Stomach (tissue), 8 donors: ENCODE measurements at regions not wholly inside any gene's neighbourhood (a gene's known extent, or its start where the extent isn't known, plus 50 kb on each side); places are given as distances from the start of the nearest gene placed in this dataset.

Source experiments
- DNase-seq, 2 donors: peaks; one replicate each; pipeline versions ENCODE4 v3.0.0 to v3.0.0-alpha.2; 2013 to 2019
- H3K27ac ChIP-seq, 5 donors: fragments of 200-600 bp in 4 of 5; sonication (generic) in 4 of 5; one replicate each; pipeline ENCODE4 v1.5.1; 2013 to 2019; ENCODE audit warnings: mild to moderate bottlenecking in 1 of 5, moderate library complexity in 1 of 5
- H3K27me3 ChIP-seq, 3 donors: fragments of 200-600 bp; sonication (generic); one replicate each; pipeline ENCODE4 v1.5.1; 2017 to 2019; ENCODE audit warnings: mixed run types in 1 of 3
- H3K36me3 ChIP-seq, 4 donors: fragments of 200-600 bp; sonication (generic); 1 replicate in 3 of 4; 2 replicates in 1 of 4; pipeline ENCODE4 v1.5.1; 2016 to 2019
- H3K4me1 ChIP-seq, 4 donors: fragments of 200-600 bp; sonication (generic); one replicate each; pipeline ENCODE4 v1.5.1; 2016 to 2019
- H3K4me3 ChIP-seq, 4 donors: fragments of 200-600 bp; sonication (generic) in 3 of 4; one replicate each; pipeline ENCODE4 v1.5.1; 2016 to 2019; ENCODE audit warnings: mild to moderate bottlenecking in 1 of 4
- H3K9me3 ChIP-seq, 4 donors: fragments of 200-600 bp; sonication (generic); one replicate each; pipeline ENCODE4 v1.5.1; 2016 to 2019
- CTCF ChIP-seq, 7 experiments: fragments of 450-650 bp in 4 of 7; fragments of 200-600 bp in 3 of 7; sonication (generic) in 3 of 7; IDR thresholded peaks; one replicate each; pipeline ENCODE4 v1.5.1; 2016 to 2019; ENCODE audit warnings: antibody characterized with exemption in 7 of 7, control low read depth in 2 of 7, mild to moderate bottlenecking in 1 of 7
- EP300 ChIP-seq: sonication (generic); formaldehyde crosslinking; IDR thresholded peaks from one replicate; pipeline ENCODE4 v1.6.1; 2017; ENCODE audit warnings: antibody characterized with exemption
- POLR2A ChIP-seq, 4 donors: fragments of 450-650 bp; IDR thresholded peaks; one replicate each; pipeline ENCODE4 v1.6.1; 2016; ENCODE audit warnings: antibody characterized with exemption in 4 of 4, control low read depth in 2 of 4, mild to moderate bottlenecking in 1 of 4, moderate library complexity in 1 of 4
- POLR2AphosphoS5 ChIP-seq, 3 donors: sonication (generic); formaldehyde crosslinking; IDR thresholded peaks; one replicate each; pipeline ENCODE4 v1.6.1; 2016; ENCODE audit warnings: antibody characterized with exemption in 3 of 3
- WGBS, 5 donors: extraction: QIAGEN DNeasy Blood & Tissue Kit in 3 of 5; methylation state at CpG; one replicate each; pipeline versions ENCODE4 v1.1.5 to v1.1.7; 2013 to 2018; 5-methylcytosine and 5-hydroxymethylcytosine counted together
- intact Hi-C: fragments of 100-400 bp; cut with DNase I; formaldehyde crosslinking; loops from one replicate; pipeline ENCODE4 v1.15.1; 2023; ENCODE audit warnings: low total_unique reads
- donor health status: healthy with polysubstance abuse.
- donor health status: Bipolar disorder and iron deficiency.
- donor health status: healthy.

GRCh38 chr11:116543099-116543498 lies 229.7 kb downstream of the BUD13 start:
- Histone ChIP-seq H3K4me1 (no peaks in the 10 kb centered on the region), H3K36me3 (no peaks in the 10 kb centered on the region), H3K9me3 (peaks cover 0 to 10% (median 5%) of the 10 kb centered on the region in 4 donors), H3K27me3 (peaks cover 0 to 32% (median 4%) of the 10 kb centered on the region in 3 donors), H3K27ac (no peak overlapping the region), H3K4me3 (no peak overlapping the region)
- DNase-seq, result no peak
- TF ChIP-seq CTCF (IDR thresholded peaks at IDR 0.05), result no peak
- TF ChIP-seq POLR2A (IDR thresholded peaks at IDR 0.05), result no peak
- TF ChIP-seq EP300, result no peak
- no peak for TF ChIP-seq POLR2AphosphoS5 (IDR thresholded peaks at IDR 0.05)
- intact Hi-C loops, result no loop called here
- WGBS, 5 donors, result 45 to 52% (median 49%) methylated on average over 4 of the region's 4 CpGs

GRCh38 chr11:116542406-116542805 lies 230.4 kb downstream of the BUD13 start:
- Histone ChIP-seq H3K4me3 (no peak overlapping the region), H3K27ac (no peak overlapping the region), H3K9me3 (peaks cover 0 to 10% (median 5%) of the 10 kb centered on the region in 4 donors), H3K4me1 (no peaks in the 10 kb centered on the region), H3K36me3 (no peaks in the 10 kb centered on the region), H3K27me3 (peaks cover 0 to 38% (median 4%) of the 10 kb centered on the region in 3 donors)
- no peak for TF ChIP-seq POLR2A (IDR thresholded peaks at IDR 0.05)
- no peak for TF ChIP-seq CTCF (IDR thresholded peaks at IDR 0.05)
- TF ChIP-seq EP300, result no peak
- TF ChIP-seq POLR2AphosphoS5 (IDR thresholded peaks at IDR 0.05), result no peak
- no peak for DNase-seq
- intact Hi-C loops, result no loop called here
- WGBS, 5 donors, result 79 to 89% (median 88%) methylated on average over 6 of the region's 6 CpGs

- Histone ChIP-seq H3K36me3 (no peaks in the 10 kb centered on the region), H3K27me3 (peaks cover 0 to 48% (median 4%) of the 10 kb centered on the region in 3 donors), H3K27ac (no peak overlapping the region), H3K4me1 (no peaks in the 10 kb centered on the region), H3K9me3 (peaks cover 0 to 10% (median 5%) of the 10 kb centered on the region in 4 donors), H3K4me3 (no peak overlapping the region)
- TF ChIP-seq POLR2AphosphoS5 (IDR thresholded peaks at IDR 0.05), result no peak
- no peak for TF ChIP-seq CTCF (IDR thresholded peaks at IDR 0.05)
- TF ChIP-seq EP300, result no peak
- TF ChIP-seq POLR2A (IDR thresholded peaks at IDR 0.05), result no peak
- intact Hi-C loops, result no loop called here
- 91 to 97% (median 94%) methylated on average over 1 of the region's 1 CpG for WGBS, 5 donors
- no peak for DNase-seq
These were observed 231.3 kb downstream of the BUD13 start for GRCh38 chr11:116541460-116541859.

- intact Hi-C loops, result no loop called here
- H3K4me3 ChIP-seq, result no peak overlapping the region
- DNase-seq, result no peak
- H3K36me3 ChIP-seq, result no peaks in the 10 kb centered on the region
- no peaks in the 10 kb centered on the region for H3K4me1 ChIP-seq
- H3K27me3 ChIP-seq, result peaks cover 0 to 55% (median 7%) of the 10 kb centered on the region in 3 donors
- TF ChIP-seq CTCF (IDR thresholded peaks at IDR 0.05), result no peak
- no peak for TF ChIP-seq POLR2A (IDR thresholded peaks at IDR 0.05)
- TF ChIP-seq EP300, result no peak
- no peak for TF ChIP-seq POLR2AphosphoS5 (IDR thresholded peaks at IDR 0.05)
- H3K27ac ChIP-seq, result no peak overlapping the region
- WGBS, 5 donors, result 64 to 78% (median 71%) methylated on average over 3 to 4 of the region's 4 CpGs
- H3K9me3 ChIP-seq, result peaks cover 0 to 10% (median 5%) of the 10 kb centered on the region in 4 donors
These were observed 232.0 kb downstream of the BUD13 start for GRCh38 chr11:116540645-116541304.
